GM21723 (cell line): ENCODE measurements at regions not wholly inside any gene's neighbourhood (a gene's known extent, or its start where the extent isn't known, plus 50 kb on each side); places are given as distances from the start of the nearest gene placed in this dataset.

Experiments
- ATAC-seq: cut with Tn5 transposase; IDR thresholded peaks from one replicate; pipeline ENCODE4 v1.9.1; 2021; ENCODE audit warnings: mild to moderate bottlenecking, moderate library complexity; ENCODE audit not compliant: unreplicated experiment

GRCh38 chr11:29782447-29782846 lies 234.4 kb downstream of the KCNA4 start:
- ATAC-seq, result no peak

- ATAC-seq, result no peak
Observed at GRCh38 chr11:29781268-29781667, 235.6 kb downstream of the KCNA4 start.

- no peak for ATAC-seq
Observed at GRCh38 chr11:29780756-29781155, 236.1 kb downstream of the KCNA4 start.

- no peak for ATAC-seq
Observed at GRCh38 chr11:29773656-29774264, 243.1 kb downstream of the KCNA4 start.

- no peak for ATAC-seq
Observed at GRCh38 chr11:29756871-29757270, 260.0 kb downstream of the KCNA4 start.

GRCh38 chr11:29755474-29755873 lies 261.4 kb downstream of the KCNA4 start:
- ATAC-seq, result no peak

GRCh38 chr11:29751618-29752017 lies 265.2 kb downstream of the KCNA4 start:
- ATAC-seq, result no peak

GRCh38 chr11:29750392-29750791 lies 266.4 kb downstream of the KCNA4 start:
- no peak for ATAC-seq

GRCh38 chr11:29734287-29734686 lies 282.5 kb downstream of the KCNA4 start:
- ATAC-seq, result no peak

- no peak for ATAC-seq
Observed at GRCh38 chr11:29713831-29714320, 303.0 kb downstream of the KCNA4 start.

GRCh38 chr11:29712616-29713015 lies 304.2 kb downstream of the KCNA4 start:
- no peak for ATAC-seq

GRCh38 chr11:29707924-29708323 lies 308.9 kb downstream of the KCNA4 start:
- ATAC-seq, result no peak

GRCh38 chr11:29685361-29685760 lies 331.5 kb downstream of the KCNA4 start:
- ATAC-seq, result no peak

- ATAC-seq, result no peak
Observed at GRCh38 chr11:29682856-29683255, 334.0 kb downstream of the KCNA4 start.

GRCh38 chr11:29679996-29680395 lies 336.8 kb downstream of the KCNA4 start:
- peak; percentile 77 for ATAC-seq

- ATAC-seq, result no peak
Observed at GRCh38 chr11:29676993-29677392, 339.8 kb downstream of the KCNA4 start.

- no peak for ATAC-seq
Observed at GRCh38 chr11:29669310-29669709, 347.5 kb downstream of the KCNA4 start.

GRCh38 chr11:29657709-29658108 lies 359.1 kb downstream of the KCNA4 start:
- ATAC-seq, result no peak

- no peak for ATAC-seq
Observed at GRCh38 chr11:29656597-29656996, 360.2 kb downstream of the KCNA4 start.

- no peak for ATAC-seq
Observed at GRCh38 chr11:29645373-29645772, 371.5 kb downstream of the KCNA4 start.

- ATAC-seq, result no peak
Observed at GRCh38 chr11:29641201-29641600, 375.6 kb downstream of the KCNA4 start.

- ATAC-seq, result no peak
Observed at GRCh38 chr11:29634744-29635143, 382.1 kb downstream of the KCNA4 start.

GRCh38 chr11:29634244-29634643 lies 382.6 kb downstream of the KCNA4 start:
- ATAC-seq, result no peak
